22Rv1 (cell line): ENCODE measurements at regions not wholly inside any gene's neighbourhood (a gene's known extent, or its start where the extent isn't known, plus 50 kb on each side); places are given as distances from the start of the nearest gene placed in this dataset.
"Not testable (repeated sequence)": the region's sequence is repeated elsewhere in the genome, so short reads cannot be mapped to it uniquely, and the experiment has no call there.

Source experiments
- H3K27ac ChIP-seq: fragments of 450-650 bp; 2 replicates; pipeline ENCODE4 v1.5.1; 2017
- CTCF ChIP-seq: fragments of 450-650 bp; IDR thresholded peaks from 2 replicates; pipeline ENCODE4 v1.5.1; 2017; ENCODE audit warnings: mild to moderate bottlenecking
- ZFX ChIP-seq: fragments of 450-650 bp; IDR thresholded peaks from 2 replicates; pipeline ENCODE4 v1.6.1; 2017; ENCODE audit warnings: antibody characterized with exemption, borderline replicate concordance

DNA sequence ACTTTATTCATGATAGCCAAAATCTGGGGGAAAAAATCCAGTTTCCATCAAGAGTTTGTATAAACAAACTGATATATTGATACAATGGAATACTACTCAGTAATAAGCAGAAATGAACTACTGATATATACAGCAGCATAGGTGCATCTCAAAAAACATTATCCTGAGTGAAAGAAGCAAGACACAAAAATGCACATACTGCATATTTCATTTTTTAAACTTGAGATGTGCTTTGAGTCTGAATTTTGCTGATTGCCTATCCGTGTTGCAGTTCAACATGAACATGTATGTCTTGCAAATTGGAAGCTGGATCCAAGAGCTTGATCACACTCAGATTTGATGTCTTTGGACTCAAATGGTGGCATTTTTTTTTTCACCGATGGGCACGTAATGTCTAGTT, 132.4 kb downstream of the TSEN15 start:
- no peak for TF ChIP-seq ZFX
- no peak for TF ChIP-seq CTCF
- no peak overlapping the region for H3K27ac ChIP-seq

DNA sequence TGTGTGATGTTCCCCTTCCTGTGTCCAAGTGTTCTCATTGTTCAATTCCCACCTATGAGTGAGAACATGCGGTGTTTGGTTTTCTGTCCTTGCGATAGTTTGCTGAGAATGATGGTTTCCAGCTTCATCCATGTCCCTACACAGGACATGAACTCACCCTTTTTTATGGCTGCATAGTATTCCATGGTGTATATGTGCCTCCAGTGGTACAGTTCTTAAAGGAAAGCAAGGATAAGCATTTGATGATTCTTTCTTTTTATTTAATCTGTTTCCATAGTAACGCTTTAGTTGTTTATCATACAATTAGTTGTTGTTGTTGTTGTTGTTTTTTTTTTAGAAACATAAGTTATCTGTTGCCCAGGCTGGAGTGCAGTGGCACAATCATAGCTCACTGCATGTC, 133.1 kb downstream of the TSEN15 start:
- not testable (repeated sequence) for H3K27ac ChIP-seq

GRCh38 chr1:184185347-184185746, 133.8 kb downstream of the TSEN15 start:
- no peak overlapping the region for H3K27ac ChIP-seq
- TF ChIP-seq ZFX (no peak), CTCF (no peak)

DNA sequence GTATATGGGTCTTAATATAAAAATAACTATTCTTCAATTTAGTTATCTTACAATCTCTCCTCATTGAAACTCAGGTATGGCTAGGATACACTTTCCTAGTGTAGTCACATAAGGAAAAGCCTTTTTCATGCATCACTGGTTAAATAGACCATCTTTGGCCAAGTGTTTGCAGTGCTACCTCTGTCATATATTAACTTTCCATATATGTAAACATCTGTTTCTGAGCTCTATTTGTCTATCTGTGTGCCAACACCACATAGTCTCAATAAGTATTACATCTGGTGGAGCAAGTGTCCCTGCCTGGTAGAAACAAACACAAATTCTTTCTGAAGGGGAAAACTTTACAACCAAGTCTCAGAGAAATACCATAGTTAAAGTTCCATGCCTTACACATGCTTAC, 134.6 kb downstream of the TSEN15 start:
- no peak for TF ChIP-seq CTCF
- no peak for TF ChIP-seq ZFX

DNA sequence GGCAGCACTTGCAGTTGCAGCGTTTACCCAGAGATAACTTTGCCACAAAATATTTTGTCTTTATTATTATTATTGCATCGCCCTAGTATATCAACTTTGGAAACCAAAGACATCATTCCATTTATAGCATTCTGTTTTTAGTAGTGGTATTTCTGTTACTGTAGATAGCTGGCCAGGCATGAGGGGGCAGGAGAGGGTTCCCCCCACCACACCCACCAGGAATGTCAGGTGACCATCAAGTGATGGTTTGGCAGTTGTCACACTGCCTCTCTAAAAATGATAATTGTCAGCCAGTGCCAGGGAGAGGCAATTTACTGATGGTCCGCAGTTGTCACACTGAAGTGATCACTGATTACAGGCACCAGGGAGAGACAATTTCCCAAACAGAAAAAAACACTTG, 135.6 kb downstream of the TSEN15 start:
- H3K27ac ChIP-seq, result no peak overlapping the region
- TF ChIP-seq ZFX (no peak), CTCF (no peak)

More for the DNA sequence above, 134.6 kb downstream of the TSEN15 start:
- peak overlapping the region; percentile 19; the same call in 1 of the 2 replicates for H3K27ac ChIP-seq

GRCh38 chr1:184188037-184188436, 136.5 kb downstream of the TSEN15 start:
- no peak for TF ChIP-seq CTCF
- TF ChIP-seq ZFX, result no peak
- no peak overlapping the region for H3K27ac ChIP-seq

GRCh38 chr1:184189361-184189760, 137.8 kb downstream of the TSEN15 start:
- no peak overlapping the region for H3K27ac ChIP-seq
- TF ChIP-seq CTCF (no peak), ZFX (no peak)

- H3K27ac ChIP-seq, result no peak overlapping the region
- TF ChIP-seq ZFX (no peak), CTCF (no peak)
Measured at GRCh38 chr1:184190616-184191015, 139.1 kb downstream of the TSEN15 start.
